MCF 10A (cell line): ENCODE measurements at regions not wholly inside any gene's neighbourhood (a gene's known extent, or its start where the extent isn't known, plus 50 kb on each side); places are given as distances from the start of the nearest gene placed in this dataset.

Experiments
- BruUV-seq: library from RNA; stranded (reverse); fragments of 400-500 nt; replicated peaks from 2 replicates; lab custom pipeline; 2021; lab: Mats Ljungman, UMichigan
- CTCF ChIA-PET: fragments of 300-600 bp; sonication (Branson Sonifier 250); formaldehyde crosslinking; extraction: SDS; loops from one replicate; lab custom pipeline; 2021; ENCODE audit warnings: antibody characterized with exemption, inconsistent platforms; lab: Yijun Ruan, JAX
- POLR2A ChIA-PET: fragments of 300-600, 350-650 bp; sonication (Branson Sonifier 250); formaldehyde crosslinking; extraction: SDS; loops from one replicate; lab custom pipeline; 2020; ENCODE audit warnings: antibody characterized with exemption, inconsistent platforms; lab: Yijun Ruan, JAX
- DNase-seq: peaks from one replicate; pipeline ENCODE4 v3.0.0-alpha.2; 2018; ENCODE audit not compliant: unreplicated experiment
- H3K27ac Mint-ChIP-seq: one replicate; pipeline ENCODE4 v1.8.0; 2022; ENCODE audit warnings: mild to moderate bottlenecking, low read depth, mixed read lengths; ENCODE audit not compliant: unreplicated experiment
- H3K27me3 Mint-ChIP-seq: one replicate; pipeline ENCODE4 v1.8.0; 2022; ENCODE audit warnings: mixed read lengths; ENCODE audit not compliant: insufficient read depth, unreplicated experiment
- H3K36me3 Mint-ChIP-seq: one replicate; pipeline ENCODE4 v1.8.0; 2022; ENCODE audit warnings: mild to moderate bottlenecking, moderate library complexity, mixed read lengths; ENCODE audit not compliant: insufficient read depth, unreplicated experiment
- H3K4me1 Mint-ChIP-seq: one replicate; pipeline ENCODE4 v1.8.0; 2022; ENCODE audit warnings: mixed read lengths; ENCODE audit not compliant: insufficient read depth, unreplicated experiment
- H3K4me3 Mint-ChIP-seq: one replicate; pipeline ENCODE4 v1.8.0; 2022; ENCODE audit warnings: mild to moderate bottlenecking, moderate library complexity, mixed read lengths; ENCODE audit not compliant: unreplicated experiment
- H3K9me3 Mint-ChIP-seq: one replicate; pipeline ENCODE4 v1.8.0; 2022; ENCODE audit warnings: mixed read lengths; ENCODE audit not compliant: unreplicated experiment
- CTCF ChIP-seq: fragments of 200-600 bp; IDR thresholded peaks from one replicate; pipeline ENCODE4 v1.8.0; 2022; ENCODE audit warnings: antibody characterized with exemption, mild to moderate bottlenecking; ENCODE audit not compliant: unreplicated experiment
- intact Hi-C: fragments of 100-400 bp; cut with micrococcal nuclease; formaldehyde crosslinking; loops from 2 replicates; pipeline ENCODE4 v1.14.1; 2022

- no peaks in the 10 kb centered on the region for H3K36me3 Mint-ChIP-seq
- no peak for TF ChIP-seq CTCF
- ChIA-PET CTCF (no interaction called here), POLR2A (interaction anchor here (0.9 kb wide), 1 partner anchor 52 kb away, joined by 3 read pairs; no protein-coding TSS in a partner anchor)
- H3K27ac Mint-ChIP-seq, result no peak overlapping the region
- H3K4me3 Mint-ChIP-seq, result no peak overlapping the region
- intact Hi-C loops, result no loop called here
- BruUV-seq, result no TSS peak
- H3K9me3 Mint-ChIP-seq, result no peaks in the 10 kb centered on the region
- H3K4me1 Mint-ChIP-seq, result no peaks in the 10 kb centered on the region
- no peak for DNase-seq
- no peaks in the 10 kb centered on the region for H3K27me3 Mint-ChIP-seq
These were observed 335.9 kb downstream of the VPS13C start for GRCh38 chr15:61724251-61724939.

DNA sequence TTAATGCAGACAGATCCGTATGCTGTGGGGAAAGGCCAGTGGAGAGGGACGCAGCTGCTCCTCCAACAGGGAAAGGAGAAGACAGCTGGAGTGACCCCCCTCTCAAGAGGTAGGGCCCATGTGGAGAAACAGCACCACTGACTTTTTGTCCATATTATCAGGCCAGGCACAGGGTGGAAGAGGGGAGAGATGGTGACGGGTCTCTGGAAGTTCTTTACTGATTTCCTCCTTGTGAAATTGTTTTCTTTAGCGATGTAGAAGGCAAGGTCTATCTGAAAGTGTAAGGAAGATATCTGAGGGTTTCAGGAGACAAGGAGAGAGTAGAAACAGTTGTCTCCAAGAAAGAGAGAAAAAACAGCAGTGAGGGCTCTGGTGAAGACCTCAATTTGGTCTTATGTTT is 338.8 kb downstream of the VPS13C start:
- CTCF ChIA-PET, result no interaction called here
- H3K4me1 Mint-ChIP-seq, result no peaks in the 10 kb centered on the region
- no peak for DNase-seq
- no peak overlapping the region for H3K4me3 Mint-ChIP-seq
- intact Hi-C loops, result no loop called here
- no peaks in the 10 kb centered on the region for H3K9me3 Mint-ChIP-seq
- TF ChIP-seq CTCF, result no peak
- no peaks in the 10 kb centered on the region for H3K27me3 Mint-ChIP-seq
- H3K27ac Mint-ChIP-seq, result no peak overlapping the region
- POLR2A ChIA-PET, result interaction anchor here (0.5 kb wide), 1 partner anchor 13 kb away, joined by 3 read pairs; no protein-coding TSS in a partner anchor
- H3K36me3 Mint-ChIP-seq, result no peaks in the 10 kb centered on the region
- BruUV-seq, result no TSS peak

GRCh38 chr15:61720197-61720704 is 340.0 kb downstream of the VPS13C start:
- no peak for TF ChIP-seq CTCF
- intact Hi-C loops, result no loop called here

GRCh38 chr15:61715082-61715481 is 345.2 kb downstream of the VPS13C start:
- no peak overlapping the region for H3K4me3 Mint-ChIP-seq
- no peak for TF ChIP-seq CTCF

More at GRCh38 chr15:61720197-61720704, 340.0 kb downstream of the VPS13C start:
- Mint-ChIP-seq H3K4me3 (no peak overlapping the region), H3K4me1 (peaks cover 5% of the 10 kb centered on the region), H3K27ac (no peak overlapping the region), H3K36me3 (no peaks in the 10 kb centered on the region), H3K27me3 (no peaks in the 10 kb centered on the region), H3K9me3 (no peaks in the 10 kb centered on the region)
- no TSS peak for BruUV-seq
- DNase-seq, result no peak
- ChIA-PET CTCF (no interaction called here), POLR2A (no interaction called here)

More at GRCh38 chr15:61715082-61715481, 345.2 kb downstream of the VPS13C start:
- H3K9me3 Mint-ChIP-seq, result no peaks in the 10 kb centered on the region
- no peaks in the 10 kb centered on the region for H3K27me3 Mint-ChIP-seq
- CTCF ChIA-PET, result no interaction called here
- BruUV-seq, result no TSS peak
- intact Hi-C loops, result no loop called here
- peaks cover 11% of the 10 kb centered on the region for H3K4me1 Mint-ChIP-seq
- POLR2A ChIA-PET, result no interaction called here
- no peaks in the 10 kb centered on the region for H3K36me3 Mint-ChIP-seq
- H3K27ac Mint-ChIP-seq, result no peak overlapping the region
- peak; percentile 6 for DNase-seq
